GM12801 (cell line): ENCODE measurements at regions not wholly inside any gene's neighbourhood (a gene's known extent, or its start where the extent isn't known, plus 50 kb on each side); places are given as distances from the start of the nearest gene placed in this dataset.

Experiments used
- TF ChIP-seq, protein P1 (sequence below): IDR thresholded peaks from one replicate; pipeline ENCODE4 v1.5.1; 2011; ENCODE audit warnings: control low read depth; ENCODE audit not compliant: insufficient read length; ENCODE audit errors: extremely low read depth

DNA sequence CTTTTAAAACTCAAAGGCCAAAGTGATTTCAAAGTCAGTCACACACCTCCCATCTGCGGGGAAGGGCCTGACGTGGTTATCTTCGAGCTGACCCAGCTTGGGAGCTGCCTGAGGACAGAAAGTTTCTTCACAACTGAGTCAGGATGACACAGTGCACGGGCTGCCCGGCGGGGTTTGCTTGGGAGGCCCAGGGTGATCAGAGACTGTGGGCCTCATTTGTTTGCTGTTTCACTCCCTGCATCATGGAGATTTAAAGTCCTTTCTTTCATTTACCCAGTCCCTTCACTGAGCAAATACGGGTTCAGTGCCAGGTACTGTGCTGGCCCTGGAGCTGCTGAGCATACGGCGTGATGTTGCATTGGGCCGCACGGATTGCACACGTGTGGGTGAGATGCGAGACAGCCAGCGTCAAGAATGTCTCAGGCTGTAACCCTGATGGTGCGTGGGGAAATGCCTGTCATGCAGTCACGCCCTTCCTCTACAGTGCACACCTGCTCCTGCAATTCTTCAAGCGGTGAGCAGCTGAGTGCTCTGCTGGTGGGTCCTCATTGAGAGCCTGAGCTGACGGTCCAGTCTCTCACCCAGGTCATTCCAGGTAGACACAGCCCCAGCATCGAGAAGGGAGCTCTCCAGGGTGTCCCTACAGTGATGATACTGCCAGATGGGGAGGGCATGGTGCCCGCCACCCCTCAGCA, 82.7 kb upstream of the PMEPA1 start:
- TF ChIP-seq, protein P1, sequence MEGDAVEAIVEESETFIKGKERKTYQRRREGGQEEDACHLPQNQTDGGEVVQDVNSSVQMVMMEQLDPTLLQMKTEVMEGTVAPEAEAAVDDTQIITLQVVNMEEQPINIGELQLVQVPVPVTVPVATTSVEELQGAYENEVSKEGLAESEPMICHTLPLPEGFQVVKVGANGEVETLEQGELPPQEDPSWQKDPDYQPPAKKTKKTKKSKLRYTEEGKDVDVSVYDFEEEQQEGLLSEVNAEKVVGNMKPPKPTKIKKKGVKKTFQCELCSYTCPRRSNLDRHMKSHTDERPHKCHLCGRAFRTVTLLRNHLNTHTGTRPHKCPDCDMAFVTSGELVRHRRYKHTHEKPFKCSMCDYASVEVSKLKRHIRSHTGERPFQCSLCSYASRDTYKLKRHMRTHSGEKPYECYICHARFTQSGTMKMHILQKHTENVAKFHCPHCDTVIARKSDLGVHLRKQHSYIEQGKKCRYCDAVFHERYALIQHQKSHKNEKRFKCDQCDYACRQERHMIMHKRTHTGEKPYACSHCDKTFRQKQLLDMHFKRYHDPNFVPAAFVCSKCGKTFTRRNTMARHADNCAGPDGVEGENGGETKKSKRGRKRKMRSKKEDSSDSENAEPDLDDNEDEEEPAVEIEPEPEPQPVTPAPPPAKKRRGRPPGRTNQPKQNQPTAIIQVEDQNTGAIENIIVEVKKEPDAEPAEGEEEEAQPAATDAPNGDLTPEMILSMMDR: no peak

DNA sequence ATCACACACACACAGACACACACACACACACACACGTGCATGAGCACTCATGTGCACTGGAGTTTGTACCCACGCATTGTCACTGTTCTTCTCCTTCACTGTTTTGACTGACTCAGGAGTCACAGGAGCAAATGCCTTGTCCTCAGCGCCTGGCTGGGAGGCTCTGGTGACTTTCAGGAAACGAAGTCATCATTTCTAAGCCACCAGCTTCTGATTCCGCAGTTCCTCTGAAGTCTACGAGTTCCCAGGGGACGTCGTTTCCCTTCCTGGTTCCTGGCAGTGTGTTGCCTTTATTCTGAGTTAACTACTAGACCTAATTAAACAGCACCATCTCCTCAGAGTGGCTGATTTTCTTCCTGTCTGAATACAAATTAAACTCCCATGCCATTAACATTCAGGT, 82.2 kb upstream of the PMEPA1 start:
- TF ChIP-seq, protein P1: no peak

DNA sequence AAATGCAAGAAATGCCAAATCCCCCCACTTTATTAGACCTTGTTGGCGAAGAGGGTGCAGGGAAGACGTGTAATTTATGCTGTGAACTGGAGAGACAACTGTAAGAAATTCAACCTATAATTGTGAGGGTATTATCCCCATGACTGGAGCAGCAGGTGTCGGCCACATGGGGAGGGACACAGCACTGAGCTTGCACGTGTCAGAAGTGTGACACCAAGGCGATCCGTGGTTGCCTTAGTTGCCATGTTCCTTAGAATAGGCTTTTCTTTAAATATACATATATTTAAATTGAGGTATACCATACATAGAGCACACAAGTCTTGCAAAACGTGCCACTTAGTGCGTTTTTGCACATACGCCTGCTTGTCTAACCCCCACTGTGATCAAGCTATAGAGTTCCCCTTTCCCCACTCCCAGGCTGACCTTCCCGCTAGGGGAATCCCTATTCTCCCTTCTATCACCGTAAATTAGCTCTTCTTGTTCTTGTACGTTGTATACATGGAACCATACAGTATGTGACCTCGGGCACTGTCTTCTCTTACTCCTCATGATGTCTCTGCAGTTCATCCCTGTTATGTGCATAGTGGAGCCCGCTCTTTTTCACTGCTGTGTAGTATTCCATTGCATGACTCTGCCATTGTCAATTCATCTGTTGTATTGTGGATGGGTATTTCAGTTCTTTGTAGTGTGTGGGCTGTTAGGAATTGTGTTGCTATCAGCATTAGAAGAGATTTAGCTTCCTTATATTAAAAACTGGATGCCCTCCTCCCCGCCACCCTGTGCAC, 81.6 kb upstream of the PMEPA1 start:
- TF ChIP-seq, protein P1: no peak

DNA sequence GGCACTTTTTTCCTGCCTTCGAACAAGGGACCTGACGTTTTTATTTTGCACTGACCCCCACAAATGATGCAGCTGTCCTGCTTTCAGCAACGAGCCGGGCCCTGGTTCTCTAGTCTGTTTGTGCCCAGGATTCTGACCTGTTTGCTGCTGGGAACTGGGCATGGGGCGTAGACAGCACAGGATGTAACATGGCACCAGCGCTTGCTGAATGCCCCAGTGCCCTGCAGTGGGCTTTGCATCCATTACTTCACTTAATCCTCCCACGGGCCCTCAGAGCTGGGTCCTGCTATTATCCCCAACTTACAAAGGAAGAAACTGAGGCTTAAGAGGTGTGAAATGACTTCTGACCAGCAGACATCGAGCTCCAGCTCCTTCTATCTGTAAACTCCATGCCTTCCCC, 80.4 kb upstream of the PMEPA1 start:
- TF ChIP-seq, protein P1: no peak

DNA sequence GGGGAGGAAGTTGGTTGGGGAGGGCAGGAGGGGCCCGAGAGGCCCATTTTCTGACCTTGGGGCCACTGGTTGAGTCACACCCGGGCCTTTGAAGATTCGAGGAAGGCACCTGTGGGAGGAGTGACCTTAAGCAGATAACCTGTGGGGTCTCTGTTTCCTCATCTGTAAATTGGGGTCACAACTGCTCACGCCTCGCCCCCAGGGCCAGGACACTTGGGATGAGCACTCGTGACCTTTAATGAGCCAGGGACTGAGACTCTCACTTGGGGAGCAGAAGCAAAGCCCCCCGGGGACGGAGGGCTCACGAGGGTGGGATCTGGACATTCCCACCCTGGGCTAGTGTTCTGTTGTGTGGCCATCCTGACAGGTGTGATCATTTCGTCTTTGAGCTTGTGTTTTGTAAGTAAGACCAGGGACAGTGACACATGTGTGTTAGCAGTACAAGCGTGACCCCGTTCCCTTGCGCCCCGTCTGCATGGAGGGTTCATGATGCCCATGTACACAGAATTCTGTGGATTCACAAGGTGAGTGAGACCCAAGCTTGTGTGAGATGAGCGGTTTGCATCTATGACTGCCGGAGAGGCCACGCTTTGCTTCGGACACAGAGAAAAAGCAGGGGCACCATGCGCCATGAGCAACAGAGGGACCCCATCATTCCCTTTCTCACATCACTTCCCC, 79.3 kb upstream of the PMEPA1 start:
- TF ChIP-seq, protein P1: no peak

DNA sequence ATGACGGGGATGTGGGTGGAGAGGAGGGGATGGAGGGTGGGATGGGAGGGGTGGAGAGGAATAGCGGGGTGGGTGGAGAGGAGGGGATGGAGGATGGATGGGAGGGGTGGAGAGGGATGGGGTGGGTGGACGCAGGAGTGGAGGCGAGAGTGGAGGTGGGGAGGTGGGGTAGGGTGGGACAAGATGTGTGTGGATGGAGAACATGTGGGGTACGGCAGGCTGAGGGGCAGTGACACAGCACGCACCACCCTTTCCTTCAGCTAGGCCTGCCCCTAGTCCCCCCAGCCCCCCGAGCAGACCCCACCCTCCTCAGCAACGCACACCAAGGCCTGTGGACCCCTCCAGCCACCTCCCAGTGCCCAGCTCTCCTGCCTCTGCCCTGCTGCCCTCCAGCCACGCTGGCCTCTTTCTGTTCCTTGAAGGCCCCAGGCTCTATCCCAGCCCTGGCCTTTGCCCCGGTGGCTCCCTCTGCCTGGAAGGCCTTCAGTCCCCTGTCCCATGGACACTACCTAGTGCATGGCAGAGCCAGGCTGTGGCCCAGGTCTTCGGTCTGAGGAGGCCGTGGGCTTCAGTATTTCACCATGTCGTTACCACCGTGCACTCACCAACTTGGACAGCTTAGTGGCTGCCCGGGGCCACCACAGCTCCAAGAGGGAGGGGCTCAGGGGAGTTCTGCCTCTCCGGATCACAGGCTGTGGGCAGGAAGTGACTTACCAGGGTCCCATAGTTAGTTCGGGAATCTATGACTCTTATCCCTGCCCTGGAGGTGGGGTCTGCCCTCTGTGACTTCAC, 78.4 kb upstream of the PMEPA1 start:
- TF ChIP-seq, protein P1: no peak
